Kidney (tissue), 13 donors: ENCODE measurements at regions not wholly inside any gene's neighbourhood (a gene's known extent, or its start where the extent isn't known, plus 50 kb on each side); places are given as distances from the start of the nearest gene placed in this dataset.

Experiments
- DNase-seq, 5 donors: peaks; one replicate each; pipeline ENCODE4 v3.0.0-alpha.2; 2013 to 2020
- FAIRE-seq: peaks from 2 replicates; lab custom pipeline; 2012; peaks lifted over from hg19 to GRCh38; lab: Jason Lieb, UNC
- H3K27ac ChIP-seq, 2 donors: one replicate each; pipeline ENCODE4 v1.7.0; 2013; ENCODE audit warnings: low read depth in 2 of 2, low read length in 2 of 2, inconsistent platforms in 1 of 2
- H3K27me3 ChIP-seq: one replicate; pipeline ENCODE4 v1.7.1; 2013; ENCODE audit warnings: low read length, inconsistent platforms; ENCODE audit not compliant: control insufficient read depth, insufficient read depth
- H3K36me3 ChIP-seq, 3 donors: one replicate each; pipeline versions ENCODE4 v1.7.0 to v1.7.1; 2013; ENCODE audit warnings: low read length in 3 of 3, control low read depth in 1 of 3, inconsistent platforms in 1 of 3; ENCODE audit not compliant: insufficient read depth in 3 of 3, control insufficient read depth in 2 of 3
- H3K4me1 ChIP-seq, 3 donors: one replicate each; pipeline versions ENCODE4 v1.7.0 to v1.7.1; 2013; ENCODE audit warnings: low read length in 3 of 3, inconsistent platforms in 1 of 3, low read depth in 1 of 3; ENCODE audit not compliant: control insufficient read depth in 2 of 3, insufficient read depth in 2 of 3
- H3K4me3 ChIP-seq, 3 donors: one replicate each; pipeline versions ENCODE4 v1.7.0 to v1.8.1; 2013; ENCODE audit warnings: low read length in 3 of 3, control low read depth in 1 of 3, inconsistent platforms in 1 of 3
- H3K9ac ChIP-seq, 3 donors: one replicate each; pipeline versions ENCODE4 v1.7.0 to v1.7.1; 2013; ENCODE audit warnings: low read length in 3 of 3, control low read depth in 1 of 3, inconsistent platforms in 1 of 3
- H3K9me3 ChIP-seq, 3 donors: one replicate each; pipeline versions ENCODE4 v1.7.0 to v1.7.1; 2013; ENCODE audit warnings: low read length in 3 of 3, control low read depth in 1 of 3, inconsistent platforms in 1 of 3; ENCODE audit not compliant: control insufficient read depth in 2 of 3, insufficient read depth in 1 of 3
- CTCF ChIP-seq: IDR thresholded peaks from 3 replicates; pipeline ENCODE4 v1.5.1; 2012; ENCODE audit warnings: mild to moderate bottlenecking, moderate library complexity, borderline replicate concordance; ENCODE audit not compliant: insufficient read depth; ENCODE audit errors: extremely low read depth
- intact Hi-C: fragments of 100-400 bp; cut with DNase I; formaldehyde crosslinking; loops from one replicate; pipeline ENCODE4 v1.11.1; 2022
- donor health status: control.
- donor health status: control.
- donor health status: control.
- donor health status: control.
- donor health status: control.
- donor health status: DM: yes; HTN: yes; CAD: no.
- donor health status: Normal renal cell carcinoma (clear cell type).

- no peak overlapping the region for H3K27ac ChIP-seq
- no peak overlapping the region for H3K9ac ChIP-seq
- H3K9me3 ChIP-seq, result no peaks in the 10 kb centered on the region
- H3K4me1 ChIP-seq, result no peaks in the 10 kb centered on the region
- intact Hi-C loops, result no loop called here
- no peak overlapping the region for H3K4me3 ChIP-seq
- no peak for FAIRE-seq
- no peak for DNase-seq
- H3K27me3 ChIP-seq, result no peaks in the 10 kb centered on the region
- no peak for TF ChIP-seq CTCF
- H3K36me3 ChIP-seq, result no peaks in the 10 kb centered on the region
These were observed 68.5 kb upstream of the HECTD2 start for GRCh38 chr10:91341686-91342085.

- no peaks in the 10 kb centered on the region for H3K36me3 ChIP-seq
- no peaks in the 10 kb centered on the region for H3K9me3 ChIP-seq
- no peaks in the 10 kb centered on the region for H3K4me1 ChIP-seq
- FAIRE-seq, result no peak
- DNase-seq, result no peak
- intact Hi-C loops, result no loop called here
- H3K27me3 ChIP-seq, result no peaks in the 10 kb centered on the region
- no peak for TF ChIP-seq CTCF
- no peak overlapping the region for H3K9ac ChIP-seq
- H3K27ac ChIP-seq, result no peak overlapping the region
- no peak overlapping the region for H3K4me3 ChIP-seq
These were observed 67.1 kb upstream of the HECTD2 start for GRCh38 chr10:91343010-91343409.

GRCh38 chr10:91344117-91344856, 65.9 kb upstream of the HECTD2 start:
- Histone ChIP-seq H3K9ac (no peak overlapping the region), H3K27ac (no peak overlapping the region), H3K36me3 (no peaks in the 10 kb centered on the region), H3K27me3 (no peaks in the 10 kb centered on the region), H3K9me3 (no peaks in the 10 kb centered on the region), H3K4me1 (no peaks in the 10 kb centered on the region), H3K4me3 (no peak overlapping the region)
- intact Hi-C loops, result no loop called here
- TF ChIP-seq CTCF, result no peak
- FAIRE-seq (no peak), DNase-seq (no peak)
